Body of pancreas (tissue), 4 donors: ENCODE measurements at regions not wholly inside any gene's neighbourhood (a gene's known extent, or its start where the extent isn't known, plus 50 kb on each side); places are given as distances from the start of the nearest gene placed in this dataset.

Experiments
- ATAC-seq: fragments of 150-250 bp; one replicate; pipeline ENCODE4 v1.9.1; 2016
- DNase-seq, 4 donors: peaks; one replicate each; pipeline ENCODE4 v3.0.0-alpha.2; 2019
- H3K27ac ChIP-seq, 4 donors: fragments of 200-600 bp; sonication (generic); 1 replicate in 3 of 4; 2 replicates in 1 of 4; pipeline versions ENCODE4 v1.5.1 to v1.6.1; 2016 to 2019; ENCODE audit warnings: mild to moderate bottlenecking in 1 of 4, mixed read lengths in 1 of 4, moderate library complexity in 1 of 4
- H3K27me3 ChIP-seq, 2 donors: fragments of 200-600 bp; sonication (generic); one replicate each; pipeline ENCODE4 v1.6.0; 2016; ENCODE audit warnings: mild to moderate bottlenecking in 1 of 2
- H3K36me3 ChIP-seq, 2 donors: fragments of 200-600 bp; sonication (generic); replicated peaks in 1 of 2; 2 replicates each; pipeline ENCODE4 v1.5.1; 2016; ENCODE audit warnings: low read depth in 2 of 2; ENCODE audit not compliant: insufficient read depth in 1 of 2
- H3K4me1 ChIP-seq: fragments of 200-600 bp; sonication (generic); one replicate; pipeline ENCODE4 v1.6.0; 2016
- H3K4me3 ChIP-seq, 2 donors: fragments of 200-600 bp; sonication (generic); 1 replicate in 1 of 2; 2 replicates in 1 of 2; pipeline ENCODE4 v1.5.1; 2016 to 2019
- H3K9me3 ChIP-seq, 3 donors: fragments of 200-600 bp; sonication (generic); 1 replicate in 2 of 3; 2 replicates in 1 of 3; pipeline ENCODE4 v1.5.1; 2016
- CTCF ChIP-seq, 7 experiments: fragments of 450-650 bp in 4 of 7; fragments of 200-600 bp in 3 of 7; sonication (generic) in 3 of 7; IDR thresholded peaks; one replicate each; pipeline ENCODE4 v1.5.1; 2016 to 2019; ENCODE audit warnings: antibody characterized with exemption in 7 of 7
- POLR2A ChIP-seq, 3 donors: fragments of 450-650 bp; IDR thresholded peaks; one replicate each; pipeline ENCODE4 v1.6.1; 2016; ENCODE audit warnings: antibody characterized with exemption in 3 of 3, mild to moderate bottlenecking in 2 of 3
- WGBS, 2 donors: methylation state at CpG; one replicate each; pipeline ENCODE4 v1.1.5; 2017; 5-methylcytosine and 5-hydroxymethylcytosine counted together
- intact Hi-C: fragments of 100-400 bp; cut with DNase I; formaldehyde crosslinking; loops from one replicate; pipeline ENCODE4 v1.15.1; 2023

- ATAC-seq: no peak
- TF ChIP-seq POLR2A (IDR thresholded peaks at IDR 0.05) (no peak), CTCF (IDR thresholded peaks at IDR 0.05) (no peak)
- Histone ChIP-seq H3K27ac (no peak overlapping the region), H3K4me1 (no peaks in the 10 kb centered on the region), H3K4me3 (no peak overlapping the region), H3K36me3 (no peaks in the 10 kb centered on the region), H3K9me3 (no peaks in the 10 kb centered on the region), H3K27me3 (no peaks in the 10 kb centered on the region)
- peak in 2 of 4 donors; percentile 16 to 34 for DNase-seq
- intact Hi-C loops: no loop called here
- 54 to 55% methylated on average over 5 to 7 of the region's 7 CpGs for WGBS, 2 donors
These were observed 92.9 kb upstream of the PIK3R1 start for GRCh38 chr5:68122439-68123328.

- WGBS, 2 donors: 15 to 19% methylated on average over 2 of the region's 2 CpGs
- no peaks in the 10 kb centered on the region for H3K36me3 ChIP-seq
- no peaks in the 10 kb centered on the region for H3K9me3 ChIP-seq
- H3K27me3 ChIP-seq: no peaks in the 10 kb centered on the region
- intact Hi-C loops: no loop called here
- TF ChIP-seq POLR2A (IDR thresholded peaks at IDR 0.05) (no peak), CTCF (IDR thresholded peaks at IDR 0.05) (no peak)
- ATAC-seq (peak; percentile 83), DNase-seq (peak in 2 of 4 donors; percentile 24 to 27)
- no peak overlapping the region for H3K27ac ChIP-seq
- peaks cover 14% of the 10 kb centered on the region for H3K4me1 ChIP-seq
- H3K4me3 ChIP-seq: no peak overlapping the region
These were observed 98.6 kb upstream of the PIK3R1 start for GRCh38 chr5:68116868-68117411.

- WGBS, 2 donors: 26 to 42% methylated on average over 2 of the region's 2 CpGs
- peaks cover 14% of the 10 kb centered on the region for H3K4me1 ChIP-seq
- DNase-seq (no peak), ATAC-seq (no peak)
- no peak overlapping the region for H3K4me3 ChIP-seq
- TF ChIP-seq POLR2A (IDR thresholded peaks at IDR 0.05): no peak
- TF ChIP-seq CTCF (IDR thresholded peaks at IDR 0.05): no peak
- no peaks in the 10 kb centered on the region for H3K9me3 ChIP-seq
- H3K27me3 ChIP-seq: no peaks in the 10 kb centered on the region
- intact Hi-C loops: no loop called here
- no peaks in the 10 kb centered on the region for H3K36me3 ChIP-seq
- no peak overlapping the region for H3K27ac ChIP-seq
These were observed 99.1 kb upstream of the PIK3R1 start for GRCh38 chr5:68116408-68116807.

GRCh38 chr5:68115584-68115983, 100.0 kb upstream of the PIK3R1 start:
- Histone ChIP-seq H3K4me1 (peaks cover 14% of the 10 kb centered on the region), H3K4me3 (no peak overlapping the region), H3K9me3 (no peaks in the 10 kb centered on the region), H3K27me3 (no peaks in the 10 kb centered on the region), H3K27ac (no peak overlapping the region), H3K36me3 (no peaks in the 10 kb centered on the region)
- intact Hi-C loops: no loop called here
- WGBS, 2 donors: 84 to 92% methylated on average over 2 of the region's 2 CpGs
- DNase-seq (no peak), ATAC-seq (no peak)
- TF ChIP-seq POLR2A (IDR thresholded peaks at IDR 0.05) (no peak), CTCF (IDR thresholded peaks at IDR 0.05) (no peak)
